ENCODE measurements at regions not wholly inside any gene's neighbourhood (a gene's known extent, or its start where the extent isn't known, plus 50 kb on each side); places are given as distances from the start of the nearest gene placed in this dataset.

- TF ChIP-seq, protein P1, sequence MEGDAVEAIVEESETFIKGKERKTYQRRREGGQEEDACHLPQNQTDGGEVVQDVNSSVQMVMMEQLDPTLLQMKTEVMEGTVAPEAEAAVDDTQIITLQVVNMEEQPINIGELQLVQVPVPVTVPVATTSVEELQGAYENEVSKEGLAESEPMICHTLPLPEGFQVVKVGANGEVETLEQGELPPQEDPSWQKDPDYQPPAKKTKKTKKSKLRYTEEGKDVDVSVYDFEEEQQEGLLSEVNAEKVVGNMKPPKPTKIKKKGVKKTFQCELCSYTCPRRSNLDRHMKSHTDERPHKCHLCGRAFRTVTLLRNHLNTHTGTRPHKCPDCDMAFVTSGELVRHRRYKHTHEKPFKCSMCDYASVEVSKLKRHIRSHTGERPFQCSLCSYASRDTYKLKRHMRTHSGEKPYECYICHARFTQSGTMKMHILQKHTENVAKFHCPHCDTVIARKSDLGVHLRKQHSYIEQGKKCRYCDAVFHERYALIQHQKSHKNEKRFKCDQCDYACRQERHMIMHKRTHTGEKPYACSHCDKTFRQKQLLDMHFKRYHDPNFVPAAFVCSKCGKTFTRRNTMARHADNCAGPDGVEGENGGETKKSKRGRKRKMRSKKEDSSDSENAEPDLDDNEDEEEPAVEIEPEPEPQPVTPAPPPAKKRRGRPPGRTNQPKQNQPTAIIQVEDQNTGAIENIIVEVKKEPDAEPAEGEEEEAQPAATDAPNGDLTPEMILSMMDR (IDR thresholded peaks at IDR 0.05; ENCODE audit: extremely low read depth in 1 of 2, insufficient read depth in 1 of 2, low read depth in 1 of 2, low read length in 2 of 2) = no peak
- TF ChIP-seq EZH2 (IDR thresholded peaks at IDR 0.05; ENCODE audit: borderline replicate concordance, low read depth, low read length, severe bottlenecking) (no peak), JUN (IDR thresholded peaks at IDR 0.05; ENCODE audit: borderline replicate concordance, insufficient read depth, insufficient read length, low read depth) (no peak)
Measured at GRCh38 chr3:72100080-72100511, 315.1 kb upstream of the PROK2 start.

Measured in endothelial cell of umbilical vein (primary cell).